ENCODE measurements at regions not wholly inside any gene's neighbourhood (a gene's known extent, or its start where the extent isn't known, plus 50 kb on each side); places are given as distances from the start of the nearest gene placed in this dataset.

DNA sequence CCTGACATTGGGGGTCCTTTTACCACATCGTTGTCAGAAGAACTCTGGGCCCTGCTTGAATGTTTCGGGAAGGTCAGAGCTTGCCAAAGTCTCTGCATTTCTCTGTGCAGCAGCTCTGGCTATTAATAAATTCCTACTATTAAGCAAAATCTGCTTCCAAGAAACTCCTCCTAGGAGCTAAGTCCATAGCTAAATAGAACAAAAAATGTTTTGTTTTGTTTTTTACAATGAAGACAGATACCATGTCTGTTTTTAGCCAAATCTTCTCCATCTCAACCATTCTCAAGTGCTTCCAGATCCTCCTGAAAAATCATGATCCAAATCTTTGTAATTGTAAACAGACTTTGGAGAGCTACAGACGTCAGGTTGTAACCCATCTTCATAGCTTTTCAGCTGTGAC, 161.6 kb downstream of the SPATA18 start:
- FAIRE-seq (no peak), DNase-seq (ENCODE audit: extremely low spot score, insufficient read length, low read depth) (no peak)

DNA sequence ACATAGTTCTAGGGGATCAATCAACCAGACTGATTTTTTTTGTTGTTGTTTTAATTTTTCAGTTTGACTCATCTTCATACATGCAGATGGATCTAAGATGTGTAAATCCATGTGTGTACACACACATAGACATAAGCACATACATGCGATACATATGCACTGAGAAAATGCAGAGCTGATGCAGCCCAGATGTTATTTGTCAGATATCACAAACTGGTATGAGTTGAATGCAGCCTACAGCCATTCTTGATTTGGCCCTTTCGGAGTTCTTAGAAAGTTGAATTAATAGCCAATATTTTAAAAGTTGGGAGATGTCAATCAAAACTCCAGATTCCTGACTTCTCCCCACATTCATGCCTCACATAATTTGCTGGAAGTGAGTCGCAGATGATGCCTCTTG, 180.4 kb downstream of the SPATA18 start:
- no peak for FAIRE-seq
- no peak for DNase-seq (ENCODE audit: extremely low spot score, insufficient read length, low read depth)

DNA sequence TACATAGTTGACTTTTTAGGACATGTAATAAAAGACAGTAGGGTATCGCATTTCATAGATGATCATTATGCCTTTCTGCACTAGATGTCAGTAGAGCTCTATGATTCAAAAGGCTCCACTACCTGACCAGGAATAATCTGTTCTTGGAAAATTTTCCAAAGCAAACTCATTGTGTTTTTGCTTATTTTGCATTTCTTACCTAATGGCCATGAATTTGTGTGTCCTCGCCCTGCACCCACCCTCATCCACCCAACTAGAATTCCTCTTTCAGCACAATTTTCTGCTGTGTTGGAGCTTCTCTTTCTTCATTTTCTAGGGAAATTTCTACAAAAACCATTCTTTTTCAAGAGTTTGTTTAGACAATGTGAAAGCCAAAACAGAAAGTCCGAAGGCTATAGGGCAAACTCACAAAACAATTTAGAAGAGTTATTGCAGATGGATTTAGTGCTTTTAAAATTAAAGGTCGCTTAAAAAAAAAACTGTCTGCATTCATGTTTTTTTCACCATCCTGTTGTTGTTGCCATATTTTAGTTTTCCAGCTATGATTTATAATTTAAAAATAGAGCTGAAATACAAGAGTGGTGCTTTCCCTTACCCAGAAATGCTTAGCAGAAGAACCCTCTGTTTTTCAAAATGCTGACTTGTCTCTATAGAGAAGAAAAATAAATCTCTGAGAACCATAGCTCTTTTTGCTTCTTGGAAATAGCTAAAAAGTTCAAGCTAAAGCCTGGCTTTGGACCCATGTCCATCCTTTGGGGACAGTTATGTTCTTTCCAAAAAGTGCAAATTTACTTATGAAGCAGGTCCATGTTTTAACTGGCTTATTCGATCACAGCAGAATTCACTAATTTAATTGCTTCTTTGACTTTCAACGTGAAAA, 183.7 kb downstream of the SPATA18 start:
- no peak for FAIRE-seq
- no peak for DNase-seq (ENCODE audit: extremely low spot score, insufficient read length, low read depth)

DNA sequence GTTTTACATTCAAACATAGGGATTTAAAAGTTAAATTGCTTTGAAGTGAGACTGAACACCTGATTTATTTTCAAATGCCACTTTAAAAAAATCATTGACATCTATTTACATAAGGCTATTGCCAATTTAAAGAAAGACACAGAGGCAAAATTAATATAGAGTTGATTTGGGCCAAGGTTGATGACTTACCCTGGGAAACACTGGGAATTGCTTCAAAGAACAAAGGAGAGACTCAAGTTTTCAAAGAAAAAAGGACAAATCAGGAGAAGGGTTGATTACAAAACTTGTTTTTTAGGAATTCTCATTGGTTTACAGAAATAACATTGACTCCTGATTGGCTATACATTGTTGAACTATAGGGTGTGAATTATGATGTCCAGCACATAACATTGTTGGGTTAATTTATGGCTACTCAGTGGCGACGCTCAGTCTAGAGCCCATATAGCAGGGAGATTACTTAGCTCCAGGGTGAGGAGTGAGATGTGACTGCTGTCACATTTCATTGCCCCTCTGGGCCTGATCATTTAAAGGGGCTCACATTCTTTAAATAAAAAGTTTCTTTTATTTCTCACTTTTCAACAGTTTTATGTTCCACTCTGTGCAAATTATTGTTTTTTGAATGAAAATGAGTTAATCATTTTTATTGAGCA, 184.6 kb downstream of the SPATA18 start:
- DNase-seq (ENCODE audit: extremely low spot score, insufficient read length, low read depth) (no peak), FAIRE-seq (no peak)

DNA sequence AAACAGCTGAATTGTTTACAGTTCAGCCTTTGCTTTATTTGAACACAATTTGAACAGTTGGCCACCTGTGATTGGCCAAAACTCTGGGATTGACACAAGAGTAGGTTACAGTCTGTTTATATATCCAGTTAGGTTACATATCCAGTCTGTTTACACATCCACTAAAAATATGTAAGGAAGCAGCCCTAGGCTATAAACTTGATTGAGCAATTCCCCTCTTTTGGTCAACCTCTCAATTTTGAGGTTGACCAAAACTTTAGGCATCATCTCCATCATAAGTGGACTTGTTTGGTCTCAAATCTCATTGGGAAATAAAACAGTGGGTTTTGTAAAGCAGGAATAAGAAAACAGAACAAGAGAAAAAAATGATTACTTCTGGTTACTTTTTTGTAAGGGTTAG, 190.8 kb downstream of the SPATA18 start:
- no peak for FAIRE-seq
- no peak for DNase-seq (ENCODE audit: extremely low spot score, insufficient read length, low read depth)

DNA sequence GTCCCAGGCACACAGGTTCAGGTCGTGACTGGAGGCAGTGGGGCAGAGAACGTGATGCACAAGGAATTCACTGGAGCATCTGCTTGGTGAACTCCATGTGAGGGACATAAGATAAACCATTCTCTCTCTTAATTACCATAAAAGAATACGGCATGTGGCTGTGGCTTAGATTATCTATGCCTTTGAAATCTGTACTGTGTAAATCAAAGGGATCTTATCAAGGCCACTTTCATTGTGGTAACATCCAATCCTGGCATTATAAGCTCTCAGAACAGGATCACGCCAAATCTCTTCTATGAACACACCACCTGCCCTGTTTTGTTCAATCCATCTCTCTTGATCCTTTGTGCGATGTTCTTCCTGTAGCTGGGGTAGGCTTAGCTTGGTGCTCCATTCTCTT, 192.3 kb downstream of the SPATA18 start:
- no peak for FAIRE-seq

DNA sequence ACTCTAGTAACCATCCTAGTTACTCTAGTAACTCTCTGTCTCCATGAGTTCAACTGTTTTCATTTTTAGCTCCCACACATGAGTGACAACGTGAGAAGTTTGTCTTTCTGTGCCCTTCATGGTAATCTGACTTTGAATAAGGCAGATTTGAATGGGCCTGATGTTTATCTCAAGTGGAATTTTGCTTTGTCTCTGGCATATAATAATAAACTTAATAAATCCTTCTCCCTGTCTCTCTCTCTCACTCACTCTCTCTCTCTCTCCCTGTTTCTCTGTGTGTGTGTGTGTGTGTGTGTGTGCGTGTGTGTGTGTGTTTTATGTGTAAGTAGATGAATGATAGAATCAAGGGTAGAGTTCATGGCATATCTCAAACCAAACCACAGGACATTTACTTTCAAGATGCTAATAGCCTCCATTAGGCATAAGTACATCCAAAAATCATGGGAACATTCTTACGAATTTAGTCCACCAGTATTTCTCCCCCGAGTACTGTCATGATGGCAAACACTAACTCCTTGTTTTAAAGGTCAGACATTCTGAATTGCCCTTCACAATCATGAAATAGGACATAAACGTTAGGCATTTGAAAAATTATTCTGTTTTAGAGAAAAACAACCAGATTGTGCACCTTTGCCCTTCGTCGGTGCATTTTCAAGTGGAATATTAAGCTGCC, 193.1 kb downstream of the SPATA18 start:
- FAIRE-seq (no peak), DNase-seq (ENCODE audit: extremely low spot score, insufficient read length, low read depth) (no peak)

More for the DNA sequence above, 192.3 kb downstream of the SPATA18 start:
- DNase-seq (ENCODE audit: extremely low spot score, insufficient read length, low read depth) = no peak

DNA sequence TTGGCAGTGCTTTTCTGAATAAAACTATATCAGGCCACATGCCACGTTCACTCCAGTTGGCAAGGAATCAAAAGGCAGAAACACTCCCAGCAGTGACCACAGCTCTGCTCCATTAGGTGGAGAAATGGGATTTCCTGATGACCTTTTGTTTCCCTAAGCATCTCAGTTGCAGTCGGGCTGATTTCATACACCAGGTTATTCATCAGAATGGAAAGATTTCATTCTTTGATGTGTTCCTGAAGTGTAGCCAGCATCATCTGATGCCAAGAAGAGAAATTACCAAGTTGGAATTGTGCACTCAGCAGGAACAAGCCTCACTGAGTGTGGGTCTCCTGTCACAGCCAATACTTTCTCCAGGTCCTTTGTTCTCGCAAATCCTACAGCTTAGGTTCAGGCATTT, 193.7 kb downstream of the SPATA18 start:
- DNase-seq (ENCODE audit: extremely low spot score, insufficient read length, low read depth) (no peak), FAIRE-seq (no peak)

DNA sequence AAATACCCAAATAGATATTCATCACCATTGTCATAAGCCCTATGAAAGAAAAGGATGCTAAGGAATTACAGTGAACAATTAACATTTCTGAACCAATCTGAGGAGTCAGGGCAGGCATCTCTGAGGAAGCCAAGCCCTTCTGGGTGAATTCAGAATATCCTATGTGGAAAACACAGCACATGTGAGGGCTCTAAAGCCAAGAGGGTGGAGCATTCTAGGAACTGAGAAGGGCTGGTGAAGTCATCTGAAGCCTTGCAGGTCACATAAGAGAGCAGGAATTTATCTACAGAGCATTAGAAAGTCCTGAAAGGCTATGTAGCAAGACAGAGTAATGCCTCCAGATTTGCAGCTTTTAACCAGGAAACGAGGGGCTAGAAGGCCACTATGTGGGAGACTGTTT, 195.7 kb downstream of the SPATA18 start:
- no peak for FAIRE-seq
- DNase-seq (ENCODE audit: extremely low spot score, insufficient read length, low read depth) = no peak

DNA sequence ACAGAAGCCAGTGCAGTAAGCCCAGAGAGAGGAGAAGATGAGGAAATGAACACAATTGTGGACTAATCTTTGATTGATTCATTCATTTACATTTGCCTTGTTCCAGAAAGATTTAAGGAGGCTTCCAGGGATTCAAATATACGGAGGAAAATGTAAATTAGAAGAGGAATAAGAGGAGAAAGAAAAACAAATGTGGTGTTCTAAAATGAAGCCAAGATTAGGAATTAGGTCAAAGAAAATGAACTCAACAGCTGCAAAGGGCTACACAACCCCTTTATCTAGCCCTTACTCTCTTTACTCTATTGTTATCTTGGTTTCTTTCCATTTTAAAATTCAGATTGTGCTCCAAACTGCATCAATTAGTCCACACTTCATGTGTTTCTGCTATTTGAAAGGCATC, 196.8 kb downstream of the SPATA18 start:
- FAIRE-seq (no peak), DNase-seq (ENCODE audit: extremely low spot score, insufficient read length, low read depth) (no peak)

DNA sequence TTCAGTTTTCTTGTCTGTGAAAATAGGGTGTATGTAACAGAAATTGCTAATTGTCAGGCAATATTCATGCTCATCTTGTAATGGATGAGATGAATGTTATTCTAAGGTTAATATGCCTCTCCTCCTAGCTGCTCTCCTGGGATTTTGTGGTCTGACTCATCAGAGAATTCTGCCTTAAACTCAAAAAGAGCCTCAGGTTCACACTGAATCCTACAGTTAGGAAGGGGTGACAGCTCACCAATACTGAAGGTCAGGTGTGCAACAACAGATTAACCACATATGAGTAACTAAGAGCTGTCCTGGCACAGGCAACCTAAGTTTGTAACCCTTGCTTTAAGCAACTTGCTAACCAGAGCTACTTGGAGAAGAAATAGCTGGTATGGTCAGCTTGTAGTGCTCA, 197.7 kb downstream of the SPATA18 start:
- DNase-seq (ENCODE audit: extremely low spot score, insufficient read length, low read depth) (no peak), FAIRE-seq (no peak)

DNA sequence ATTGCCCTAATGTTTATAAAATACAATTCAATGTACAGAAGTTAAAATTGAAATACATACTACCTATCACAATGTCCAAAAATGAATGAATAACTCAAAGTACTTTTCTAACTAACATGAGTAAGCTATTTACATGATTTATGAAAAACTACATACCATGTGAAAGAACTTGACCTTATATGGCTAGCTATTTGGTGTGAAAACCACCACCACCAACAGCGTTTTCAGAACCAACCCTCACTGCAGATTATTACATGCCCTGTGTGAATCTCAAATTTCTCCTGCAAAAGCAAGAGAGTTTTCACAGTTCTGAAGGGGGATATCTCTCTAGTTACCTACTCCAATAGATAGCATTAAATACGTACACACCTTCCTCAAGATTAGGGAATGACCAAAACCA, 198.5 kb downstream of the SPATA18 start:
- FAIRE-seq (no peak), DNase-seq (ENCODE audit: extremely low spot score, insufficient read length, low read depth) (no peak)

DNA sequence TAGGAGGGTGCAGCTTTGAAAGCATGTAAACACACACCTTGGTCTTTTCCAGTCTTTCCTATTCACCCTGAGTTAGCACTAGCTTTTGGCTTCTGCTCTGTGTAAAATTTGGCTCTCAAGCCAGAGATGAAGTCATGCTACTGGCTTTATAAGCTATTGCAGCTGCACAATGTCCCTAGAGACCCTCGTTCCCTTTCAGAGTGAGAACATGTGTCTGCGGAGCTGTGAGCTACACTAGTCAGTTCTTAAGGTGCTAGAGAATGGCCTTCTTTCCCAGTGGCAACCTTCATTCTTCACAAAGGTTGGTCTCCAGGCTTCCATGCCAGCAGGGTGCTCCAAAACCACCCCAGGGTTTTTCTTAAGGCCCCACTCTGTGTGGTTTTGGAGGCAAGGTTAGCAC, 199.1 kb downstream of the SPATA18 start:
- no peak for DNase-seq (ENCODE audit: extremely low spot score, insufficient read length, low read depth)
- FAIRE-seq = no peak

DNA sequence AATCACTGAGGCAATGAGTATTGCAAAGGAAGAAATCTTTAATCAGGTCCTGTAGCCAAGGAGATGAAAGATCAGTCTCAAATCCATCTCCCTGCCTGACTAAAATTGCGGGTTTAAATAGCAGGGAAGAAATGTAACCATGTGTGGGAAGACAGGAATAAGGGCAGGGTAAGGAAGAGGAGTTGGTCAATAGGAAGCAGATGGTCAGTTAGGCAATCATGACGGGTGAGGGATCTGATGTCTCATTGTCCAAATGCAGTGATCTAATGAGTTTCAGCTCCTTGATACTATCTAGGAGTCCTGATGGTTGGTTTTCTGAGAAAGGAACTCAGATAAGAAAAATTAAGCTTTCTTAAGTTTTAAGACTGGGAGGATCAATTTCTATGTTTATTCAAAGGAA, 200.8 kb downstream of the SPATA18 start:
- DNase-seq (ENCODE audit: extremely low spot score, insufficient read length, low read depth) (no peak), FAIRE-seq (no peak)

DNA sequence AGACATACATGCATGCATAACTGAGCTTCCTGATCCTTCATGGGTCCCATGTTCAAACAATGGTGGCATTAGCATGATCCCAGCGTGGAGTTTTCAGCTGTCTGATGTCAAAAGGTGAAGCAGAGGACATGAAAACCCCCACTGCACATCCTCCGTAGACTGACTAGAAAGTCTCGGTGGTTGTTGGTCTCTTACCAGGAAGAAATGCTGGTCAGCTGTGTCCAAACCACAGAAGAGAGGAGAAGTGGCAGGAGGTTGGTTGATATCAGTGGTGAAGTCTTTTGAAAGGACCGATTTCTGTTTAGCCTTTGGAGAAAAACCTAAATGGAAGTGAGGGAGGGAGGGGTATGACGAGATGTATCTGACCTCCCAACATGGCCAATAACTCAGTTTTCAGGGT, 201.9 kb downstream of the SPATA18 start:
- FAIRE-seq (no peak), DNase-seq (ENCODE audit: extremely low spot score, insufficient read length, low read depth) (no peak)

DNA sequence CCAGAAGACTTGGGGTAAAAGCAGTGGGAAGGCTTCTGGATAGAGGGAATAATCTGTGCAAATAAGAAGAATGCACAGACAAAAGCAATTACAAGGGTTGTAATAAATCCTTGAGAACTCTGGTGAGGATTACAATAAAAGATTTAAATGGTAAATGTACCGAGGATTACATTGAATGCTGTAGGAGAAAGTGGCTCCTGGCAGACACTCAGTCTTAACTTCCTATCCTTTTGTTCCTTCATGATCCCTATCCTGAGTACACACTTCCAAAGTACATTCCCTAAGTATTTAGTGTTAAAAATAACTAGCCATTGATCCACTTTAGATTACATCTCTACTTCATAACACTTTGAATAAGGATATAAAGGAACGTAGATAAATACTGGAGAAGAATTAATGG, 205.4 kb downstream of the SPATA18 start:
- FAIRE-seq (no peak), DNase-seq (ENCODE audit: extremely low spot score, insufficient read length, low read depth) (no peak)

DNA sequence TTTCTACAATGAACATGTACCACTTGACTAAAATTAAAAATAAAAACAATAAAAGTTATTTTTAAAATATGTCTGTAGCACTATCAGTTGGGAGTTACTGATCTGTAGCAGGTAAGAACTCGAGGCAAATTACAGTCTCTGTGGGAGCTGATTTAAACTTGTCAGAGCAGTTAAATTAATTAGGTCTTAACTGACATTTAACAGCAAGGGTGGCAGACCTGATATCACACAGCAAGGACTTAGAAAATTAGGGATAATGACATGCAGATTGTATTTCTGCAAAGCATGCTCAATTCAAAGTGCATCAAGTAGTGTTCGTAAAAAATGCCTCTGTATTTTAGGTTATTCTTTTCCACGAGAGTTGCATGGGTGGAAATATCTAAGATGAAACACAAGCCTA, 208.9 kb downstream of the SPATA18 start:
- DNase-seq (ENCODE audit: extremely low spot score, insufficient read length, low read depth) = no peak

DNA sequence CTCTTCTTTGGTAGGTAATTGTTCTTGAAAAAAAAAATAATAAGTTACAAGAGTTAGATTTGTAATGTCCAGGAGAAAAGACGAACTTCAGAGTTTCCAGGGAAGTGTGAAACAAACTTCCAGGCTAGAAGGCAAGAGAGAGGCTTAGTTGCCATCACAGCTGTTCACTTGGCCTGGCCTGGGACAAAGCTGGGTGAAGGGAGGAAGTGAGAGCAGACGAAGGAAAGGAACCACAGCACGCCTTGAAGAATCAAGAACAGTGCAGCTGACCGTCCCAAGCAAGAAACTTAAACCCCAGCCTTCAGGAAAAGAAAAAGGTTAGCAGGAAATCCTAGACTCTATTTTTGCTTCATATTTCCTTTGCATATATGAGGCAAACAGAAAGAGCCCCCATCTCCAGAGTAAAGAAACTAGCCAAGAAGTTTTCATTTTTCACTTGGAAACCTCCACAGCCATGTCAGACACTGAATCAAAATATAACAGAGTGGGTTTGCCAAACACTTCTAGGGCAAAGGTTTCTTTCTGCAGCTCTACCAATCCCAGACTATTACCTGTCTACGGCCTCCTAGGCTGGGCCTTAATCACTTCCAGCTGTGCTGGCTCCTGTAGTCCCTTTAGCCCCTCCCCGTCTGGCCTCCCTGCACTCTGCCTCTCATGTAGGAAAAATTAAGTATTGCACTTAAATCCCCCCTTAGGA, 209.6 kb downstream of the SPATA18 start:
- FAIRE-seq (no peak), DNase-seq (ENCODE audit: extremely low spot score, insufficient read length, low read depth) (no peak)

More for the DNA sequence above, 208.9 kb downstream of the SPATA18 start:
- FAIRE-seq = no peak

DNA sequence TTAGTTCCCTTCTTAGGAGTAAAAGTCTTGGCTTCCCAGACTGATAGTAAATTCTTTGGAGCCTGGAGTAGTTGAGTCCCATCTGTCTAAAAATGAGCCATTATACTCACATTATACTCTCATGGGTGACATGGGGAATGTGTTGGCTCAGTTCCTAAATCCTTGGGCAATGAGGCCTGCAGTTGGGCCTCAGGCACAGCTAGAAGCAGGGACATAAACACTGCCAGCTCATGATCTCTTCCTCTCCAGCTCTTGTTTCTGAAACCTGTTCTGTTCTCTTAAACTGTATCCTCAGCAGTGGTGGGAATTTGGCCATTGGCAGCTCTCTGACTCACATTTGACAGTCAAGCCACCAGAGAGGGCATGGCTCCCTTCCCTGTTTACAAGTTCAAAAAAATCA, 212.5 kb downstream of the SPATA18 start:
- DNase-seq (ENCODE audit: extremely low spot score, insufficient read length, low read depth) (no peak), FAIRE-seq (no peak)

DNA sequence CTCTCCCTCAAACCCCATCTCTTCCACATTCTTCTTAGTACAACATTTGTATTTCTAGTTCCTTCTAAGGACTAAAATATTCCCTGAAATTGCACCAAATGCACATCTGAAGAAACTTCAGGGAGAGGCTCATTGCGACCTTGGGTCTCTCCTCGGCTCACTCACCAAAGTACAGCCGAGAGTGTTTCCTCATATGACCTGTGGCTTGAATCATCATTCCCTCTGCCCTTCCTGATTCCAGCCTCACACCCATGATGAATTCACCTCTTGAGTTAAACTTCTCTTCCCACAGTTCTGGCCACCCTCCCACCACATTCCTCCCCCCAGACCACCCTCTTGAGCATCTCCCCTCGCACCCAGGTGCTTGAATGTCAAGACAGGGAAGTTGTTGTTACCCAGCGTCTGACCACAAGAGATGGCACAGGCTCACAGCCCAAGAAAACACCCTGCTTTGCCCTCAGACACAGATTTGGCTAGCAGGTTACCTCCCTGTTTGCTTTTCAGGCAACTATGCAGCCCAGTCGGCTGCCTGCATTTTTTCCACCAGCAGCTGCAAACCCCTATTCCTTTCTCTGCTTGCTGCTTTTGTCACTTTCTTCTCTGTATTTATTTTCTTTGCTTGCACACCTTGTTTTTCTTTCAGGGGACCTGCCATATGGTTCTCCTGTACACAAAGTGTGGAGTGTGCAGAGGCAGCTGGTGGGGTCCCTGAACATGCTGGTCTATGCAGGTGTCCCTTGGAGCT, 214.8 kb downstream of the SPATA18 start:
- no peak for DNase-seq (ENCODE audit: extremely low spot score, insufficient read length, low read depth)
- no peak for FAIRE-seq
